Memory B cell (primary cell): ENCODE measurements at regions not wholly inside any gene's neighbourhood (a gene's known extent, or its start where the extent isn't known, plus 50 kb on each side); places are given as distances from the start of the nearest gene placed in this dataset.
"Not testable (repeated sequence)": the region's sequence is repeated elsewhere in the genome, so short reads cannot be mapped to it uniquely, and the experiment has no call there.

Experiments
- ATAC-seq: fragments of 150-1000 bp; cut with Tn5 transposase; 2 replicates; pipeline ENCODE4 v1.10.0; 2021; ENCODE audit warnings: low read depth, mild to moderate bottlenecking, moderate library complexity
- DNase-seq, 2 donors: peaks; one replicate each; pipeline ENCODE4 v3.0.0; 2022; ENCODE audit warnings: low spot score in 2 of 2
- H3K27ac Mint-ChIP-seq: one replicate; pipeline ENCODE4 v1.8.0; 2022; ENCODE audit warnings: mild to moderate bottlenecking, moderate library complexity, mixed read lengths
- H3K27me3 Mint-ChIP-seq: one replicate; pipeline ENCODE4 v1.8.0; 2022; ENCODE audit warnings: mixed read lengths
- H3K36me3 Mint-ChIP-seq: one replicate; pipeline ENCODE4 v1.8.0; 2022; ENCODE audit warnings: mild to moderate bottlenecking, mixed read lengths
- H3K4me1 Mint-ChIP-seq: one replicate; pipeline ENCODE4 v1.8.0; 2022; ENCODE audit warnings: mixed read lengths
- H3K4me3 Mint-ChIP-seq: one replicate; pipeline ENCODE4 v1.8.0; 2022; ENCODE audit warnings: mild to moderate bottlenecking, moderate library complexity, mixed read lengths
- H3K9me3 Mint-ChIP-seq: one replicate; pipeline ENCODE4 v1.8.0; 2022; ENCODE audit warnings: mixed read lengths

- Mint-ChIP-seq H3K36me3 (peaks cover 2% of the 10 kb centered on the region), H3K4me1 (peaks cover 10% of the 10 kb centered on the region), H3K9me3 (peaks cover 2% of the 10 kb centered on the region), H3K4me3 (no peak overlapping the region), H3K27me3 (no peaks in the 10 kb centered on the region), H3K27ac (no peak overlapping the region)
- no peak for ATAC-seq
- DNase-seq: no peak
Measured at GRCh38 chr14:100421756-100422470, 98.8 kb downstream of the SLC25A47 start.

DNA sequence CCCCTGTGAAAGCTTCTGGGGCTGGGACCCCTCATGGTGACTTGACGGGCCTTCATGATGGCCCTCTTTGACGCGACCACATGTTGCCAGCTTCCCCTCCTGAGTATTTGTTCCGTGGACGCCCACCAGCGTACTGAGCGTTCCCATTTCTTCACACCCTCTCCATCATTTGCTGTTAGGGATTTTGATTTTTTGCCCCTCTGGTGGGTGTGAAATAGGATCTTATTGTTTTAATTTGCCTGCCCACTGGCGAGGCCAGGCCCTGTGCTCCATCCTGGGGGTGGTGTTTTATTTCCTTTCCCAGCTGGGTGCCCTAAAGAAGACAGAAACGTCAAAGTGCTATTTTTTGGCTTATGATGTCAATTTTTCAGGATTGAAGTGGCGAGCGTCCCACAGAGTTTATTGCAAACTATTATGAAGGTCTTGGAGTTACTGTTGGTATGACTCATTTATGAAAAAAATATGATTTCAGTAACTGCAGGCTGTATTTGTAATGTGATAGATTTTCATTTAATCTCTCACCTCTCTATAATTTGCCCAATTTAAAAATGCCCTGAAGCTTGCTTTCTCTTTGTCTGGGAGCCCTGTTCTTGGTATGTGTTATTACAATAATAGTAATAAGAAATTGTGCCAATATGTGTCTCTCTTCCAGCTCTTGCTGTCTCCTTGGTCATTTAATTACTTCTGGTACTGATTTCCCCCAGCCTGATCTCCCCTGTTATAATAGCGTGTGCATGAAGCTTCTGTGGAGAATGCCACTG, 99.6 kb downstream of the SLC25A47 start:
- H3K27me3 Mint-ChIP-seq: no peaks in the 10 kb centered on the region
- DNase-seq: no peak
- H3K4me1 Mint-ChIP-seq: peaks cover 13% of the 10 kb centered on the region
- H3K9me3 Mint-ChIP-seq: peaks cover 2% of the 10 kb centered on the region
- peaks cover 2% of the 10 kb centered on the region for H3K36me3 Mint-ChIP-seq
- no peak for ATAC-seq
- no peak overlapping the region for H3K27ac Mint-ChIP-seq
- no peak overlapping the region for H3K4me3 Mint-ChIP-seq

GRCh38 chr14:100423317-100424010, 100.3 kb downstream of the SLC25A47 start:
- Mint-ChIP-seq H3K4me3 (no peak overlapping the region), H3K36me3 (peaks cover 2% of the 10 kb centered on the region), H3K27me3 (no peaks in the 10 kb centered on the region), H3K9me3 (peaks cover 2% of the 10 kb centered on the region), H3K27ac (no peak overlapping the region), H3K4me1 (peaks cover 13% of the 10 kb centered on the region)
- ATAC-seq (no peak), DNase-seq (no peak)

- no peak overlapping the region for H3K4me3 Mint-ChIP-seq
- no peaks in the 10 kb centered on the region for H3K36me3 Mint-ChIP-seq
- H3K9me3 Mint-ChIP-seq: no peaks in the 10 kb centered on the region
- H3K27me3 Mint-ChIP-seq: no peaks in the 10 kb centered on the region
- DNase-seq (no peak), ATAC-seq (no peak)
- H3K4me1 Mint-ChIP-seq: peaks cover 13% of the 10 kb centered on the region
- H3K27ac Mint-ChIP-seq: no peak overlapping the region
Measured at GRCh38 chr14:100424504-100425428, 101.6 kb downstream of the SLC25A47 start.

- Mint-ChIP-seq H3K36me3 (peaks cover 2% of the 10 kb centered on the region), H3K4me3 (no peak overlapping the region), H3K4me1 (peaks cover 10% of the 10 kb centered on the region), H3K27ac (no peak overlapping the region), H3K9me3 (no peaks in the 10 kb centered on the region), H3K27me3 (no peaks in the 10 kb centered on the region)
- DNase-seq: no peak
- ATAC-seq: no peak
Measured at GRCh38 chr14:100425429-100425827, 102.3 kb downstream of the SLC25A47 start.

- Mint-ChIP-seq H3K9me3 (no peaks in the 10 kb centered on the region), H3K27me3 (no peaks in the 10 kb centered on the region), H3K36me3 (peaks cover 3% of the 10 kb centered on the region), H3K27ac (no peak overlapping the region), H3K4me3 (no peak overlapping the region), H3K4me1 (peaks cover 10% of the 10 kb centered on the region)
- ATAC-seq: no peak
- DNase-seq: no peak
Measured at GRCh38 chr14:100426314-100426713, 103.2 kb downstream of the SLC25A47 start.

DNA sequence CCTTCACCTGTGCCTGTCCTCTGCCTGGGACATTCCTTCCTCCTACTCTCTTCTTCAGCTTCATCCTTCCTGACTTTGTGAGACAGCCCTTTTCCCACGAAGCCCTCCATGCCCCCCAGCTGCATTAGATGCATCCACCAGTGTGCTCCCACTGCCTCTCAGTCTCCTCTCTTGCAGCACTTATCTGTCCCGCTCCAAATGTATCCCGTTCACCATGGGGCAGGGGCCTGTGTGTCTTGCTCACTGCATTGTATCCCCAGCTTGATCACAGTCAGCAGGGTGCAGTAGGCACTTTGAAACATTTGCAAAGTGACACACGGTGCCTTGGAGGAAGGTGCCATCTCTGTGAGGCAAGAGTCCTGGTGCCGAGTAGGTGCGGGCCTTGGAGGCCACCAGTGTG, 104.0 kb downstream of the SLC25A47 start:
- peaks cover 10% of the 10 kb centered on the region for H3K4me1 Mint-ChIP-seq
- no peaks in the 10 kb centered on the region for H3K9me3 Mint-ChIP-seq
- ATAC-seq (no peak), DNase-seq (no peak)
- no peak overlapping the region for H3K27ac Mint-ChIP-seq
- H3K36me3 Mint-ChIP-seq: peaks cover 3% of the 10 kb centered on the region
- H3K4me3 Mint-ChIP-seq: no peak overlapping the region
- no peaks in the 10 kb centered on the region for H3K27me3 Mint-ChIP-seq

GRCh38 chr14:100428727-100429126, 105.6 kb downstream of the SLC25A47 start:
- H3K27ac Mint-ChIP-seq: no peak overlapping the region
- peaks cover 13% of the 10 kb centered on the region for H3K4me1 Mint-ChIP-seq
- H3K4me3 Mint-ChIP-seq: no peak overlapping the region
- H3K9me3 Mint-ChIP-seq: no peaks in the 10 kb centered on the region
- H3K27me3 Mint-ChIP-seq: no peaks in the 10 kb centered on the region
- ATAC-seq (no peak), DNase-seq (no peak)
- H3K36me3 Mint-ChIP-seq: peaks cover 4% of the 10 kb centered on the region

DNA sequence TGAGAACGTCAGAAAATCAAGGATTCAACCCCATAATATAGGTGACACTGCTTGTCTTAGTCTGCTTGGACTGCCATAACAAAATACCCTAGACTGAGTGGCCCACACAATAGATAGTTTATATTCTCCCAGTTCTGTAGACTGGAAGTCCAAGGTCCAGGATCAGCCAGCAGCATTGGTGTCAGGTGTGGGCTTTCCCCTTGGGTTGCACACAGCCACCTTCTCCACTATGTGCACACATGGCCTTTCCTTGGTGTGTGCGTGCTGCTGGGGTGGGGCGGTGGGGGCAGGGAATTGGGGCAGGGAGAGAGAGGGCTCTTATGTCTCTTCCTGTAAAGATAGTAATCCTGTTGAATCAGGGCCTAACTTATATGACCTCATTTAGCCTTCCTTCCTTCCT, 106.4 kb downstream of the SLC25A47 start:
- H3K4me3 Mint-ChIP-seq: no peak overlapping the region
- H3K27me3 Mint-ChIP-seq: no peaks in the 10 kb centered on the region
- no peaks in the 10 kb centered on the region for H3K9me3 Mint-ChIP-seq
- ATAC-seq (no peak), DNase-seq (no peak)
- H3K4me1 Mint-ChIP-seq: peaks cover 16% of the 10 kb centered on the region
- H3K27ac Mint-ChIP-seq: no peak overlapping the region
- peaks cover 4% of the 10 kb centered on the region for H3K36me3 Mint-ChIP-seq

DNA sequence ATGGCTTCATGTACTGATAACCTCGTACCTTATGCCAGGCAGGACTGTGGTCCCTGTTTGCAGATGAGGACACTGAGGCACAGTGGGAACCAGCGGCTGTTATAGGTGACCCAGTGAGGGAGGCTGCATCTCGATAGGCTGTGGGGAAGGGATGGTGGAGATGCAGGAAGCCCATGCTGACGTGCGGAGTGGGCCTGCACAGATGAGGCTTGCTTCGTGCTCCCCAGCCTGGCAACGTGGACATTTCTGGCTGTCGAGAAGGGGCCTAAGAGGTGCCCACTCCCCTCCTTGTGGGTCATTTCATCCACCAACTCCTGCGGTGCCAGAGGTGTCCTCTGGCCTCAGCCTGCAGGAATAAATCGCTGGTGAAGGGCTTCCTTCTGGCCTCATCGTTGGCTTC, 107.4 kb downstream of the SLC25A47 start:
- peaks cover 4% of the 10 kb centered on the region for H3K36me3 Mint-ChIP-seq
- H3K27me3 Mint-ChIP-seq: no peaks in the 10 kb centered on the region

GRCh38 chr14:100431461-100431860, 108.3 kb downstream of the SLC25A47 start:
- H3K4me1 Mint-ChIP-seq: peaks cover 18% of the 10 kb centered on the region
- H3K36me3 Mint-ChIP-seq, H3K9me3 Mint-ChIP-seq, H3K4me3 Mint-ChIP-seq, ATAC-seq, H3K27me3 Mint-ChIP-seq, H3K27ac Mint-ChIP-seq, DNase-seq: not testable (repeated sequence)

More for the DNA sequence above, 107.4 kb downstream of the SLC25A47 start:
- Mint-ChIP-seq H3K9me3 (no peaks in the 10 kb centered on the region), H3K4me1 (peaks cover 15% of the 10 kb centered on the region), H3K27ac (no peak overlapping the region), H3K4me3 (no peak overlapping the region)
- ATAC-seq (no peak), DNase-seq (no peak)

DNA sequence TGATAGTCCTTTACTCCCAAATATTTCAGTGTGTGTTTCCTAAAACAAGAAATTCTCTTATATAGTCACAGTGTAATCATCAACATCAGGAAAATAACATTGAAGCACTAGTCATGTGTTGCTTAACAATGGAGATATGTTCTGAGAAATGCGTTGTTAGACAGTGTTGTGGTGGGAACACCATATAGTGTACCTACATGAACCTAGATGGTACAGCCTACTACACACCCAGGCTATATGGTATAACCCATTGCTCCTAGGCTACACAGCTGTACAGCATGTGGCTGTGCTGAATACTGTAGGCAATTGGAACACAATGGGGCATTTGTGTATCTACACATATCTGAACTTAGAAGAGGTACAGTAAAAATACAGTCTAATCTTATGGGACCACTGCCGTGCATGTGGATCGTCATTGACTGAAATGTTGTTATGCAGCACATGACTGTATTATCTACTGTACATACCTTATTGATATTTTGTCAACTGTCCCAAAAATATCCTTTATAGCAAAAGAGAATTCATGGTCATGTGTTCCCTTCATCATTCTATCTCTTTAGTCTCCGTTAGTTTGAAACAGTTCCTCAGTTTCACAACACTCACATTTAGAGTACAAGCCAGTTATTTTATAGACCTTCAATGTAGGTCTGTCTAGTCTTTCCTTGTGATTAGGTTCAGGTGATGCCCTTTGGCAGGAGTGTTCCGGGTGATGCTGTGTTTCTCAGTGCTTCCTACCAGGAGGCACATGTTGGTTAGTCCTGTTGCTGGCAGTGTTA, 109.7 kb downstream of the SLC25A47 start:
- ATAC-seq (no peak), DNase-seq (no peak)
- Mint-ChIP-seq H3K9me3 (no peaks in the 10 kb centered on the region), H3K4me3 (no peak overlapping the region), H3K4me1 (peaks cover 14% of the 10 kb centered on the region), H3K27me3 (no peaks in the 10 kb centered on the region), H3K27ac (no peak overlapping the region), H3K36me3 (peaks cover 4% of the 10 kb centered on the region)

GRCh38 chr14:100433428-100433814, 110.3 kb downstream of the SLC25A47 start:
- Mint-ChIP-seq H3K9me3 (no peaks in the 10 kb centered on the region), H3K4me3 (no peak overlapping the region), H3K27ac (no peak overlapping the region), H3K27me3 (no peaks in the 10 kb centered on the region), H3K36me3 (peaks cover 4% of the 10 kb centered on the region), H3K4me1 (peaks cover 14% of the 10 kb centered on the region)
- DNase-seq: no peak
- no peak for ATAC-seq
